Urinary bladder (tissue), 3 donors: ENCODE measurements at regions not wholly inside any gene's neighbourhood (a gene's known extent, or its start where the extent isn't known, plus 50 kb on each side); places are given as distances from the start of the nearest gene placed in this dataset.

ENCODE experiments used
- DNase-seq: peaks from one replicate; pipeline ENCODE4 v3.0.0-alpha.2; 2015; ENCODE audit errors: extremely low spot score
- H3K27ac ChIP-seq: one replicate; pipeline ENCODE4 v1.5.1; 2013; ENCODE audit warnings: low read depth, mild to moderate bottlenecking, moderate library complexity
- H3K36me3 ChIP-seq: one replicate; pipeline ENCODE4 v1.6.1; 2013; ENCODE audit warnings: mild to moderate bottlenecking, moderate library complexity; ENCODE audit not compliant: insufficient read depth
- H3K4me1 ChIP-seq: one replicate; pipeline ENCODE4 v1.6.1; 2013; ENCODE audit warnings: mild to moderate bottlenecking, moderate library complexity; ENCODE audit not compliant: insufficient read depth
- H3K4me3 ChIP-seq: one replicate; pipeline ENCODE4 v1.5.1; 2013; ENCODE audit warnings: low read depth, low read length
- WGBS: extraction: QIAGEN DNeasy Blood & Tissue Kit; methylation state at CpG from one replicate; pipeline ENCODE4 v1.1.7; 2013; 5-methylcytosine and 5-hydroxymethylcytosine counted together
- donor health status: healthy with polysubstance abuse.
- donor health status: healthy.

GRCh38 chr18:71116535-71116934 lies 827.7 kb downstream of the SOCS6 start:
- no peaks in the 10 kb centered on the region for H3K4me1 ChIP-seq
- 64% methylated on average over 4 of the region's 4 CpGs for WGBS
- no peak for DNase-seq
- H3K36me3 ChIP-seq = no peaks in the 10 kb centered on the region
- no peak overlapping the region for H3K27ac ChIP-seq
- H3K4me3 ChIP-seq = no peak overlapping the region

DNA sequence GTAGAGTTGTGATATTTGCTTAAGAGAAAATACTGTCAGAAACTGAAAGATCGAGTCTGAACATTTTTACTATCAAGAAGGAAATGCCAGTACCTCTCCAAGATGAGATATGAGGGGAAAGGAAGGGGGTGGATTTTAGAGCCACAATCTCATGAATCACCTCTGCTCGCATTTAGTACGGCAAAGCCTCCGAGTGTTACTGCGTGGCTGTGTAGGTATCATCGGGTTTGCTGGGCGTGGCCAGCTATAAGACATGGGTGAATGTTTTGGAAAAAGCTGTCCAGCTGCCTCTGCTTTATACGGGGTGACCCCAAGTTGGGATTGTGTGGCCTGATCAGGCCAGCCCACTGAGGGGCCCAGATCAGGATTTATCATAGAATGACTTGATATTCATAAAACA lies 826.4 kb downstream of the SOCS6 start:
- Histone ChIP-seq H3K27ac (no peak overlapping the region), H3K4me1 (no peaks in the 10 kb centered on the region), H3K4me3 (no peak overlapping the region), H3K36me3 (no peaks in the 10 kb centered on the region)
- no peak for DNase-seq
- 76% methylated on average over 8 of the region's 8 CpGs for WGBS

GRCh38 chr18:71114550-71115210 lies 825.8 kb downstream of the SOCS6 start:
- no peak overlapping the region for H3K4me3 ChIP-seq
- H3K36me3 ChIP-seq = no peaks in the 10 kb centered on the region
- no peaks in the 10 kb centered on the region for H3K4me1 ChIP-seq
- no peak overlapping the region for H3K27ac ChIP-seq
- WGBS = 83% methylated on average over 11 of the region's 11 CpGs
- no peak for DNase-seq

DNA sequence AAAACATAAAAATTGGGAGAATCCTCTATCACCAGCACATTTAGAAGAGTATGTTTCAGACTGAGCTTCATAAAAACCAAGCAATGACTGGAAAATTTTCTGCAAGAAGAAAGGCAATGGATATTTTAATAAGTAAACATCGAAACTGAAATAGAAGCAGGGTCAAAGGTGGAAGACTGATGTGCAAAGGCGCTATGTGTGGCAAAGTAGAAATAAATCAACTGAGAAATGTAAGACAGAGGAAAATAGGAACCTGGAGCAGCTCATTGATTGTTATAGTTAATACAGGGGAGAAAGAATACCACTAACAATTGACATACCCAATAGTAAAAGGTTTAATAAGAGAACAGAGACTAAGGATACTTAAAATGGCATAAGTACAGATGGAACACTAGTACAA lies 818.4 kb downstream of the SOCS6 start:
- H3K36me3 ChIP-seq = no peaks in the 10 kb centered on the region
- H3K4me1 ChIP-seq = no peaks in the 10 kb centered on the region
- no peak overlapping the region for H3K27ac ChIP-seq
- 60% methylated on average over 2 of the region's 2 CpGs for WGBS
- DNase-seq = no peak
- no peak overlapping the region for H3K4me3 ChIP-seq

- WGBS = 41% methylated on average over 1 of the region's 1 CpG
- no peak for DNase-seq
- Histone ChIP-seq H3K4me1 (no peaks in the 10 kb centered on the region), H3K4me3 (no peak overlapping the region), H3K27ac (no peak overlapping the region), H3K36me3 (no peaks in the 10 kb centered on the region)
These were observed 817.9 kb downstream of the SOCS6 start for GRCh38 chr18:71106701-71107100.

DNA sequence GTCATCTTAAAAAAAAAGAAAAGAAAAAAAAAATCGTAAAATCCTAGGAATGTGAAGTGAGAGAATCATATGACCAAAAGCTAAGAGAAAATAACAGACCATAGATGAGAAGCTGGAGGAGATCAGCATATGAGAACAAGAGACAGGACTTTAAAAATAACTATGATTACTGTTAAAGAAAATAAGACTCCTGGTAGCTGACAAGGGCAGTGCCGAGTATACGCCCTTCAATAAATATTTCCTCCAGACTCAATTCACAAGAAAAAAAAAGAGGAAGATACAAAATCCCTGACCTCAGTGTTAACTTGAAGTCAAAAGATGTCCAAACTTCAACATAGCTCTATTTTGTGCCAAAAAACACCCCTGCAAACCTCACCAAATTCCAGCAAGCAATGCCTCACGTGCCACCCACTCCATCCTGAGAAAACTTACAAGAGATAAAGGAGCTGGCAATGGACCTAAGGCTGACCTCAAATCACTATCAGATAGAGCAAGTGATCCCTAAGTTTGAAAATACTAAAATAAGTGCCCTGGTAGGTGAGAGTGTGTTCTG lies 817.2 kb downstream of the SOCS6 start:
- Histone ChIP-seq H3K4me1 (no peaks in the 10 kb centered on the region), H3K4me3 (no peak overlapping the region), H3K36me3 (no peaks in the 10 kb centered on the region), H3K27ac (no peak overlapping the region)
- no peak for DNase-seq
- 55% methylated on average over 4 of the region's 4 CpGs for WGBS

GRCh38 chr18:71105078-71105819 lies 816.4 kb downstream of the SOCS6 start:
- Histone ChIP-seq H3K4me1 (no peaks in the 10 kb centered on the region), H3K4me3 (no peak overlapping the region), H3K36me3 (no peaks in the 10 kb centered on the region), H3K27ac (no peak overlapping the region)
- 30% methylated on average over 6 of the region's 6 CpGs for WGBS
- DNase-seq = no peak

GRCh38 chr18:71079606-71080005 lies 790.8 kb downstream of the SOCS6 start:
- H3K36me3 ChIP-seq = no peaks in the 10 kb centered on the region
- 48% methylated on average over 9 of the region's 9 CpGs for whole genome bisulfite sequencing
- DNase-seq = no peak
- no peaks in the 10 kb centered on the region for H3K4me1 ChIP-seq
- no peak overlapping the region for H3K4me3 ChIP-seq
- no peak overlapping the region for H3K27ac ChIP-seq

DNA sequence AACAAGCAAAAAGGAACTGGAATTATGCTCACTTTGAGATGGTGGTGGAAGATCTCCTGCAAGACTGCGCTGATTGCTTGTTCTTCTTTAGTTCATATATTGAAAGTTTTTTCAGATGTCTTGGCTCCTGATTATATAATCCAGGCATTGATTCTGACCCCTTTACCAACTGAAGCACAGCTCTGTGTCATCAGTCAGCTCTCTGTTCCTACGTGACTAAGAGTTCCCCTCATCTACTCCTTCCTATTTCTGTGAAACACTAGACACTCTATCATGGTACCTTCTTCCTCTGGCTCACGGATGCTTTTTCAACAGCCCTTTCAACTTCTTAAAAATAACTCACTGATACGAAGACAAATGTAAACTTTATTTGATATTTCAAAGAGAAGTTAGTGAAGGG lies 788.6 kb downstream of the SOCS6 start:
- DNase-seq = no peak
- H3K4me1 ChIP-seq = no peaks in the 10 kb centered on the region
- H3K4me3 ChIP-seq = no peak overlapping the region
- H3K27ac ChIP-seq = no peak overlapping the region
- WGBS = 53% methylated on average over 4 of the region's 4 CpGs
- H3K36me3 ChIP-seq = no peaks in the 10 kb centered on the region

DNA sequence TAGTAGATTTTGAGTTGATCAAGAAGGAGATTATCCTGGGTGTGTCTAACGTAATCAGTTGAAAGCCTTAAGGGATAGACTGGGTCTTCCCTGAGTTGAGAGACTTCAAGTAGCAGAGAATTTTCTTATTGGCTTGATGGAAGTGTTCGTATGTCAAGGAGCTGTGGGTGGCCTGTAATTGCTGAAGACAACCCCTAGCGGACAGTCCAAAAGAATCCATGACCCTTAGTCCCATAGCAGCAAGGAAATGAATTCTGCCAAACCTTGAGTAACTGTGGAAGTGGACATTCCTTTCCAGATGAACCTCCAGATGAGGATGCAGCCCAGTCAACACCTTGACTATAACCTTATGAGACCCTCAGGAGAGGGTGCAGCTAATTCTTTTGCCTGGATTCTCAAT lies 786.3 kb downstream of the SOCS6 start:
- Histone ChIP-seq H3K4me3 (no peak overlapping the region), H3K4me1 (no peaks in the 10 kb centered on the region), H3K36me3 (no peaks in the 10 kb centered on the region), H3K27ac (no peak overlapping the region)
- DNase-seq = no peak
- 73% methylated on average over 3 of the region's 3 CpGs for WGBS

- WGBS = 54% methylated on average over 6 of the region's 6 CpGs
- Histone ChIP-seq H3K36me3 (no peaks in the 10 kb centered on the region), H3K4me3 (no peak overlapping the region), H3K27ac (no peak overlapping the region), H3K4me1 (no peaks in the 10 kb centered on the region)
- no peak for DNase-seq
These were observed 779.5 kb downstream of the SOCS6 start for GRCh38 chr18:71068338-71068737.

DNA sequence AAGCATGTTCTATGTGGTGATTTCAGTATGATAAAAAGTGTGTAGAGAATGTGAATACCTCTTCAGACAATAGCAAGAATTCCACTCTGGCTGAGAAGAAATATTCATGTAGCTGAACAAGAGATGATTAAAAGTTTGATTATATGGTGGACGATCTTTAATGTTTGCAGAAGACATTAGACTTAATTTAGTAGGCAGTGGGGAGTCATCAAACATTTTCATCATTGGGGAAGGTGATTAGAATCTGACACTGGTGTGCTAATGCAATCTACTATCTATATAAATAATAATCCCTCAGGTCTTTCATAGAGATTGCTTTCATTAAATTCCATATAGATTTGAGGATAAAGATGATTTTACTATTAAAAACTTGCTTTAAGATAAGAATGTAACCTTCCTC lies 761.0 kb downstream of the SOCS6 start:
- DNase-seq = no peak
- H3K36me3 ChIP-seq = no peaks in the 10 kb centered on the region
- no peak overlapping the region for H3K4me3 ChIP-seq
- H3K4me1 ChIP-seq = no peaks in the 10 kb centered on the region
- no peak overlapping the region for H3K27ac ChIP-seq
- 82% methylated on average over 1 of the region's 1 CpG for WGBS

DNA sequence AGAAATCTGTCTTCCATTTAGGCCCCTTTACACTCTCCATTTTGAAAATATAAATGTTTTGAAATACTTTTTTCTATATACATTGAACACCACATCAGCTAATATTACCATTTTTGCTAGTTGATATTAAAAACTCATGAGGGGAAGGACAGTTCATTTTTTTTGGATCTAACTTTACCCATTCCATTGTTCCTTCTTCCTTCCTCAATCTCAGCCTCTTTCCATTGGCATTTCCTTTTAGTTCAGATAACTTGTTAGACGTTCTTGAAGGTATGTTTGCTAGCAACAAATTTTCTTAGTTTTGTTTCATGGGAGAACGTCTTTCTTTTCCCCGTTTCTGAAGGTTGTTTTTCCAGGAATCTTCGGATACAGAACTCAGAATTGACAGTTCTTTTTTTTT lies 759.0 kb downstream of the SOCS6 start:
- no peak for DNase-seq
- Histone ChIP-seq H3K4me1 (no peaks in the 10 kb centered on the region), H3K27ac (no peak overlapping the region), H3K4me3 (no peak overlapping the region), H3K36me3 (no peaks in the 10 kb centered on the region)
- 76% methylated on average over 4 of the region's 4 CpGs for WGBS

DNA sequence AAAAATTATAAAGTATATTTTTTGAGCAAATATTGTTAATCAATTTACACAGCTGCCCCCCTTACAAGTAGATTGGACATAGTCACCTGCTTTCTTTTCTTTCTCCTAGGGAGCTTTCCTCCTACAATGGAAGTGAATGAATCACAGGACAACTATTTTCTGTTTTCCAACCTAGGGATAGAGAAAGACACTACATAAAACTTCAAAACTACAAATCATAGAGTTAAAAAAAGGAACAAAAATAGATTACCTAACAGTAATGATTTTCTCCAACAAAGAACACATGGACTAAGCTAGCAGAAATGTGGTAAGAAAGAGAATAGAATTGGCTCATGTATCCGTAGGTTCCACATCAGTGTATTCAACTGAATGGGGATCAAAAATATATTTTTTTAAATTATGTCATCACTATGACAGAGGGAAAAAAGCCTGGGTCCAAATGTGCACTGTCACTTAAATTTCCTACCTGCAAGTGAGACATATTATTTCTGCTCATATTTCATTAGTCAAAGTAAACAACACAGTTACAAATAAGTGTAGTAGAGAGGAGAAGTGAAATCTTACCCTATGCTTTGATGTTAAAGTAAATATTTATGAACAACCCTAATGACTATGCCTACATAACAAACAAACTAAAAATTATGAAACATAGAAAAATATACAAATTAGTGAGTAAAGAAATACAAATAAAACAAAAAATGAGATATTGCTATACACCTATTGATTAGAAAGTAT lies 756.7 kb downstream of the SOCS6 start:
- no peak overlapping the region for H3K4me3 ChIP-seq
- DNase-seq = no peak
- H3K27ac ChIP-seq = no peak overlapping the region
- WGBS = 0% methylated on average over 1 of the region's 1 CpG
- H3K4me1 ChIP-seq = no peaks in the 10 kb centered on the region
- no peaks in the 10 kb centered on the region for H3K36me3 ChIP-seq
